ENCODE measurements at regions not wholly inside any gene's neighbourhood (a gene's known extent, or its start where the extent isn't known, plus 50 kb on each side); places are given as distances from the start of the nearest gene placed in this dataset.

- H3K9me3 Mint-ChIP-seq: no peaks in the 10 kb centered on the region
- H3K27ac Mint-ChIP-seq: no peak overlapping the region
- H3K4me3 Mint-ChIP-seq: no peak overlapping the region
- ATAC-seq (replicated peaks) (no peak), DNase-seq (no peak)
- H3K27me3 Mint-ChIP-seq: peaks cover 0 to 6% of the 10 kb centered on the region in 2 donors
- no peaks in the 10 kb centered on the region for H3K4me1 Mint-ChIP-seq (ENCODE audit: low read depth in 2 of 2)
- no peaks in the 10 kb centered on the region for H3K36me3 Mint-ChIP-seq (ENCODE audit: insufficient read depth)
Observed at GRCh38 chr1:2967329-2967725, 53.9 kb upstream of the ACTRT2 start.

- Mint-ChIP-seq H3K9me3 (no peaks in the 10 kb centered on the region), H3K36me3 (ENCODE audit: insufficient read depth) (no peaks in the 10 kb centered on the region), H3K4me1 (ENCODE audit: low read depth in 2 of 2) (peaks cover 0 to 3% of the 10 kb centered on the region in 2 donors), H3K4me3 (no peak overlapping the region), H3K27ac (no peak overlapping the region), H3K27me3 (peaks cover 0 to 12% of the 10 kb centered on the region in 2 donors)
- ATAC-seq (replicated peaks): no peak
- no peak for DNase-seq
Observed at GRCh38 chr1:2967881-2968280, 53.4 kb upstream of the ACTRT2 start.

GRCh38 chr1:2968471-2968881 lies 52.8 kb upstream of the ACTRT2 start:
- no peak overlapping the region for H3K4me3 Mint-ChIP-seq
- ATAC-seq (replicated peaks) (no peak), DNase-seq (no peak)
- H3K4me1 Mint-ChIP-seq (ENCODE audit: low read depth in 2 of 2): peaks cover 0 to 3% of the 10 kb centered on the region in 2 donors
- H3K9me3 Mint-ChIP-seq: no peaks in the 10 kb centered on the region
- H3K27me3 Mint-ChIP-seq: peaks cover 0 to 15% of the 10 kb centered on the region in 2 donors
- H3K27ac Mint-ChIP-seq: no peak overlapping the region
- no peaks in the 10 kb centered on the region for H3K36me3 Mint-ChIP-seq (ENCODE audit: insufficient read depth)

GRCh38 chr1:2969011-2969844 lies 52.0 kb upstream of the ACTRT2 start:
- DNase-seq (no peak), ATAC-seq (replicated peaks) (no peak)
- peaks cover 0 to 15% of the 10 kb centered on the region in 2 donors for H3K27me3 Mint-ChIP-seq
- H3K4me3 Mint-ChIP-seq: no peak overlapping the region
- no peaks in the 10 kb centered on the region for H3K9me3 Mint-ChIP-seq
- no peaks in the 10 kb centered on the region for H3K36me3 Mint-ChIP-seq (ENCODE audit: insufficient read depth)
- no peak overlapping the region for H3K27ac Mint-ChIP-seq
- peaks cover 0 to 5% of the 10 kb centered on the region in 2 donors for H3K4me1 Mint-ChIP-seq (ENCODE audit: low read depth in 2 of 2)

GRCh38 chr1:2969845-2970291 lies 51.4 kb upstream of the ACTRT2 start:
- Mint-ChIP-seq H3K4me1 (ENCODE audit: low read depth in 2 of 2) (peaks cover 0 to 5% of the 10 kb centered on the region in 2 donors), H3K36me3 (ENCODE audit: insufficient read depth) (no peaks in the 10 kb centered on the region), H3K4me3 (no peak overlapping the region), H3K27me3 (peaks cover 0 to 15% of the 10 kb centered on the region in 2 donors), H3K9me3 (no peaks in the 10 kb centered on the region), H3K27ac (no peak overlapping the region)
- DNase-seq (no peak), ATAC-seq (replicated peaks) (no peak)

GRCh38 chr1:2970311-2971071 lies 50.8 kb upstream of the ACTRT2 start:
- peaks cover 0 to 5% of the 10 kb centered on the region in 2 donors for H3K4me1 Mint-ChIP-seq (ENCODE audit: low read depth in 2 of 2)
- H3K27ac Mint-ChIP-seq: no peak overlapping the region
- H3K27me3 Mint-ChIP-seq: peaks cover 0 to 15% of the 10 kb centered on the region in 2 donors
- no peak overlapping the region for H3K4me3 Mint-ChIP-seq
- H3K36me3 Mint-ChIP-seq (ENCODE audit: insufficient read depth): no peaks in the 10 kb centered on the region
- ATAC-seq (replicated peaks): no peak
- no peak for DNase-seq
- no peaks in the 10 kb centered on the region for H3K9me3 Mint-ChIP-seq

GRCh38 chr1:2971101-2971501 lies 50.2 kb upstream of the ACTRT2 start:
- DNase-seq: no peak
- H3K27me3 Mint-ChIP-seq: peaks cover 0 to 15% of the 10 kb centered on the region in 2 donors
- no peaks in the 10 kb centered on the region for H3K9me3 Mint-ChIP-seq
- no peak overlapping the region for H3K4me3 Mint-ChIP-seq
- H3K36me3 Mint-ChIP-seq (ENCODE audit: insufficient read depth): no peaks in the 10 kb centered on the region
- ATAC-seq (replicated peaks): no peak
- H3K4me1 Mint-ChIP-seq (ENCODE audit: low read depth in 2 of 2): peaks cover 0 to 5% of the 10 kb centered on the region in 2 donors
- H3K27ac Mint-ChIP-seq: no peak overlapping the region

Measured in effector memory CD8-positive, alpha-beta T cell (primary cell).